Inflammatory macrophage (primary cell): ENCODE measurements at regions not wholly inside any gene's neighbourhood (a gene's known extent, or its start where the extent isn't known, plus 50 kb on each side); places are given as distances from the start of the nearest gene placed in this dataset.
"Not testable (repeated sequence)": the region's sequence is repeated elsewhere in the genome, so short reads cannot be mapped to it uniquely, and the experiment has no call there.

Experiments
- DNase-seq, 2 donors: peaks; one replicate each; pipeline ENCODE4 v3.0.0-alpha.2; 2020 to 2022

DNA sequence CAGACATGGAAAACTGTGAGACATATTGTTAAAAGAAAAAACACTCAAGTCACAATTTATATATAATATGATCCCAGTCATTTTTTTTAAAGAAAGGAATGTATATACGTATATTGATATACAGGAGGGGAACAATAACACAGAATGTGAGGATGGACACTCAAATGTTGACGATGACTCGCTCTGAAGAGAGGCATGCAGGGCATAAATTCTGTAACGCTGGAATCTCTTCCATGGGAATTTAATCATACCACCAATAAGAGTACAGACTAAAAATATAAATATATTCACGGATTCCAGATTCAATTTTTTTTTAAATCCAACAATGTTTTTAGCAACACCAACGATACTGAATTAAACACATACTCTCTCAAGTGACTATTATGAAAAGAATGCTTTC, 106.9 kb upstream of the CCDC28A start:
- no peak for DNase-seq

GRCh38 chr6:138667408-138667807, 106.2 kb upstream of the CCDC28A start:
- no peak for DNase-seq

DNA sequence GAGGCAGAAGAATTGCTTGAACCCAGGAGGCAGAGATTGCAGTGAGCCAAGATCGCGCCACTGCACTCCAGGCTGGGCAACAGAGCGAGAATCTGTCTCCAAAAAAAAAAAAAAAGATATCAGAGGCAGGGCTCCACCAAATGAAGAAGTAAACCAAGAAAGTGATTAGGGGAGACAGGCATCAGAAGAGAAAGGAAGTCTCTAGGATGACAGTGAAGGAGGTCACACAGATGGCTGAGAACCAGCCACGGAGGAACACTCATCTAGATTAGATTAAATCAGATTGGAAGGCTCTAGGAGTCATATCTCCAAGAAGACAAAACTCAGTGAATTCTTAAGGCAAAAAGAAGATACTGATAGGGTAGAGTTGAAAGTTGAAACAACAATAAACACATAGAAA, 102.2 kb upstream of the CCDC28A start:
- no peak for DNase-seq

DNA sequence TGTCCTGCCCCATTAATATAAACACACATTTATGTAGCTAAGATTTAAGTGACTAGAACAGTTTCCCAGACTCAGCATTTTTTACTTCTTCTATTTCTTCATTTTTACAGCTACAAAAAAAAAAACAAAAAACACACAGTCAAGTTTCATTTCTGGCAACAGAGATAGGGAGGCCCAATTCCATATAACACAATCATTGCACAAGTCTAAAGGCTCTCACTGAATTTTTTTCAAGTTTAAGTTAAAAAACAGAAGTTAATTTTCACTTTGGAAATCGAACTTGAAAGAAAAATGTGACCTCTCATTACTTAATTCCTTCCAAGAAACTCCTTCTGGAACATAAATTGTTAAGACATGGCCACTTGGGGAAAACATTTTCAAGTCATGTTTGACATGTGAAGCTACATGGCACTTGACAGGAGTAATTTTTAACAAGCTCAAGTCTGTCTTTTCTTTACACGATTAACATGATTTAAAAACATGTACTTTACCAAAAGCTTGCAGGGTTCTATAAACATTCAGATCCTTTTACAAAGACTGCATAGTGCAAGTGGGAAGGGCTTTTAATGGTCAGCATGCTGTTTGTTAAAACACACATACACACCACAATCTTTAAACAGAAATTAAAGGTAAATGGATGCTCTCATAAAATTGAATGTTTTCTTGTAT, 100.1 kb upstream of the CCDC28A start:
- peak; percentile 69 to 97 for DNase-seq

DNA sequence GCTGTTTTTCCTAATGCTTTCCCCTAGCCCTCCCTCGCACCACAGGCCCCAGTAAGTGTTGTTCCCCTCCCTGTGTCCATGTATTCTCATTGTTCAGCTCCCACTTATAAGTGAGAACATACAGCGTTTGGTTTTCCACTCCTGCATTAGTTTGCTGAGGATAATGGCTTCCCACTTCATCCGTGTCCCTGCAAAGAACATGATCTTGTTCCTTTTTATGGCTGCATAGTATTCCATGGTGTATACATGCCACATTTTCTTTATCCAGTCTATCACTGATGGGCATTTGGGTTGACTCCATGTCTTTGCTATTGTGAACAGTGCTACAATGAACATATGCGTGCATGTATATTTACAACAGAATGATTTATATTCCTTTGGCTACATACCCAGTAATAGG, 99.1 kb upstream of the CCDC28A start:
- not testable (repeated sequence) for DNase-seq

DNA sequence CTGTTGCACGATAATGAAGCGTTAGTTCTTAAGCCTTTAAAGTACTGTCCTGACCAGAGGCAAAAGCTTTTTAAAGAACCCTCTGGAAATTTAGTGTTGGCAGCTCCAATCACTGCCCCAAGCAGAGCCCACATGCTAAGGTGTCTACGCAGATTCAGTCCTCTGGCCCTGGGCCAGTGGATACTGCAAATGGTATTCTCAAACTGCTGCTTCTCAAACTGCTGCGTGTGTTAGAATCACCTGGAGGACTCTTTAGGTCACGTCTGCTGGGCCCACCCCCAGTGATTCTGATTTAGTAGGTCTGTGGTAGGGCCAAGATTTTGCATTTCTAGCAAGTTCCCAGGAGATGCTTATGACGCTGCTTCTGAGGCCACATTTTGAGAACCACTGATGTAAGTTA, 96.0 kb upstream of the CCDC28A start:
- DNase-seq: no peak

GRCh38 chr6:138678168-138678567, 95.4 kb upstream of the CCDC28A start:
- no peak for DNase-seq

- no peak for DNase-seq
Measured at GRCh38 chr6:138680085-138680484, 93.5 kb upstream of the CCDC28A start.

DNA sequence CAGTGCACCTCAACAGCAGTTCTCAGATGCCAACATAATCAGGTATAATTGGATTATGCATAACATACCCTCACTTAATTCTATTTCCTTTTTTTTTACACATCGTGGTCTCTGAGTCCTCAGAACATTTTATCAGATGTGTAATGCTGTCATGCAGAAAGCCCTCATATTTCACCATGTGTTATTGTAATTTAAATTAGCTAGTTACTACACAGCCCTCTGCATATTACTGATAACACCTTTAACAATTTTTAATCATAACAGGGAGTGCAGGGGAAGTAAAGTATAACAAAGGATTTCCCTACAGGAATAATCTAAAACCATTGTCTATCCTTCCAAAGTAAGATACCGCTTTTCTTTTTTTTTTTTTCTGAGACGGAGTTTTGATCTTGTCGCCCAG, 91.9 kb upstream of the CCDC28A start:
- no peak for DNase-seq

DNA sequence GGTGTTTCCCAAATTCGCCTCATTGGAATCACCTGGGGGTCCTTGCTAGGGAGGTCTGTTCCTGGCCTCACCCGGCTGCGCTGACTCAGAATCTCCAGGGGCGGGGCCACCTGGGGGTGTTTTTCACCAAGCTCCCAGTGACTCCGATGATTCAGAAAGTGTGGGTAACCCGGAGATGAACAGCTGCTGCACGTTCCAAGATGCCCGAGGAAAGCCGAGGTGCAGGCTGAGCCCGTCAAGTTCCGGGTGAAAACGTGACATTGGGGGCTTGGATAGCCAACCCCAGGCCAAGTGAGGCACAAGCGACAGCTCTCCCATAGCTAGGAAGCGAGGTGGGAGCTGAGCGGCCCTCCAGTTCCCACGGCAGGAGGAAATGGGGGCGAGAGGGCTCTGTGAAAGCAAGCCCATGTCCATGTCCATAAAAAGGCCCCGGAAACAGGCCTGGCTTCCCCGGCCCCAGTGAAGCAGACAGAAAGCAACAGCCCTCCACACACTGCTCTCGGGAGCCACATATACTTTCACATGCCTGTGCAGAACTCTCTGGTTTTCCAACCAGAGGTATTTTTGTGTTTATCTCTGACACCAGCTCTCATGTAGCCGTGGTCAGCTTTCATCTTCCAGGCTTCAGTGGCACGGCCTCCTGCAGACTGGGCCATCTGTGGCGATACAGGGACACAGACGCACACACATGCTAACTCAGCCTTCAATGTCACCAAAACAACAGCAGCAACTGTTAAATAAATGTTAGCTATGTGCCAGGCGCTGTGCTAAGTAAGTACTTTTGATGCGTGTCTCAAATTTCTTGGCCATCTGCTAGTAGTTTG, 90.7 kb upstream of the CCDC28A start:
- no peak for DNase-seq

GRCh38 chr6:138685257-138685656, 88.3 kb upstream of the CCDC28A start:
- peak; percentile 6 to 10 for DNase-seq

DNA sequence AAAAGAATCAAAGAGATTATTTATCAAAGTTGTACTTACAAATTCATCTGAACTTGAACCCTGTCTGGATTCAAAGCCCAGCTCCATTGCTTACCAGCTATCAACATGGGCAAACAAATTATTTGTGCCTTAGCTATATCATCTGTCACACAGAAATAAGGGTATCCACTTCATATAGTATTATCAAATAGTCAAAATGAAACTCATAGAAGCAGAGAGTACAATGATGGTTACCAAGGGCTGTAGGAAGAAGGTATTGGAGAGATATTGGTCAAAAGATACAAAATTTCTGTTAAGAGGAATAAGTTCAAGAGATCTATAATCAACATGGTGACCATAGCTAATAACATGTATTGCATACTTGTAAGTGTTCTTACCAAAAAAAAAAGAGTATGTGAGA, 87.8 kb upstream of the CCDC28A start:
- DNase-seq: no peak

DNA sequence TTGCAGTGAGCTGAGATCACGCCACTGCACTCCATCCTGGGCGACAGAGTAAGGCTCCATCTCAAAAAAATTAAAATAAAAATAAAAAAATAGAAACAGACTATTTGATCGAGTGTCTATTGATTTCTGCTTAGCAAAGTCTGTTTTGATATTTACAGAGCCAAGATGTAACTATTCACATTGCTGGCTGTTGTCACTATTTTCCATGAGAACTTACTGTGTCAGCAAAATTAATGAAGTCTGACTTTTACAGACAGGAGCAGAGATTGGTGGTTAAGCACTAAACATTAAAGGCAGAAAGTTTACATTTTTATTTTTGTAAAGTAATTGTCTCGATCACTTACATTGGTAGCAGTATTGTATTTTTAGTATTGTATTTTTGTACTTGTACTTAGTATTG, 85.0 kb upstream of the CCDC28A start:
- DNase-seq: no peak

GRCh38 chr6:138689849-138690248, 83.7 kb upstream of the CCDC28A start:
- no peak for DNase-seq

DNA sequence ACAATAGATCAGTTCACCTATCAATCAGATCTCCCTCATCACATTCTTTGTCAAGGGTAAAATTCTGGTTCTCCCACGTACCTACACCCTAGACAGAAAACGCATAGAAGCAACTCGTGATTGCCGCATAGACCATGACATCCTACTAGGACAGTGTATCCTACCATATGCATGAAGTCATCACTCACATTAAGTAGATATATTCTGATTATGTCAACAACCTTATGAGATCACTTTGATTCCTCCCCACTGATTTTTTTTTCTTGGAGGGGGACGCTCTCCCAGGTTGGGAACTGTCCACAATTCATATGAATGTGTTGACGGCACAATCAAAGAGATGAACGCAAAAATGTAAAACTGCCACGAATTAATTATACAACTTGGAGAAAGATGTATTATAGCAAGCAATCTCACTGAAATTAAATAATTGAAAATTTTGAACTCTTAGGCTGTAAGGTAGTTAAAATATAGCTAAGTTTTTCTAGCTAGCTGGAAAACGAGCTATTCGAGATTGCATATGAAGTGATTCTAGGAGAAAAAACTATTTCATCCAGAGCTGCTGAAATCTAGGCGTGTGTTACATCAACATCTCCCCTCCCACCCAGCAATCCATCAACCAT, 82.5 kb upstream of the CCDC28A start:
- DNase-seq: no peak

- no peak for DNase-seq
Measured at GRCh38 chr6:138691595-138692057, 81.9 kb upstream of the CCDC28A start.

DNA sequence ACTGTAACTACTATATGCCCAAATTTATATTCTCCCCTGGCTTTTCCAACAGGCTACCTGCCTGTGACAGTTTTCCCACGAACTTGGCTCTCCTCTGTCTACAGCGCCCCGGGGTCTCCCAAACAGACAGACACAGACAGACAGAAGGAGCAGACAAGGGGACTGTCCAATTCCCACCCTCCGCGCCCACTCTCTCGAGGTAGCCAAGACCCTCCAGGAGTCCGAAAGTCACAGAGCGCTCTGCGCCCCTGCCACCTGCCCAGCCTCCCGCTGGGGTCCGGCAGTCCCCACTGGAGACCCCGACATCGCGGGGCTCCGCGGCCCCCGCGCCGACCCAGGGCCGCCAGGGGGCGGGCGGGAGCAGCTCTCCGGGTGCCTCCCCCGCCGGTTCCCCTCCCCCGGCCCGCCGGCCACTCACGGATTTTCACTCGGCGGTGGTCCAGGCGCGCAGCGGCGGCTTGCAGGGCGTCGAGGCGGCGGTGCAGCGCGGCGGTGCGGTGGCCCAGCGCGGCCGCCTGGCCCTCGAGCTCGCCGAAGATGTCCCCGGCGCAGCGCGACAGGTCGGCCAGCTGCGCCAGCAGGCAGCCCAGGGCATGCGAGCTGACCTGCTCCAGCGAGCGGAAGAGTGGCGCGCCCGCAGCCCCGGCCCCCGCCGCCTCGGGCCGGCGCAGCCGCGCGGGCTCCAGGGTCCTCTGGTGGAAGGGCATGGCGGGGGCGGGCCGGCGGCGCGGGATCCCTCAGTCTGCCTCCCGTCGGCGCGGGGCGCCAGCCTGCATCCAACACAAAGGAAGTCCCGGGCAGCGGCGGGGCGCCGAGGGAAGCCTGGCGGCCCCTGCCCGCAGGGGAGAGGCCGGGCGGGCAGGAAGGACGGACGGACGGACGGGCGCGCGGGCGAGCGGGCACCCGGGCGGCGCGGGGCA, 81.3 kb upstream of the CCDC28A start:
- peak; percentile 53 to 63 for DNase-seq

DNA sequence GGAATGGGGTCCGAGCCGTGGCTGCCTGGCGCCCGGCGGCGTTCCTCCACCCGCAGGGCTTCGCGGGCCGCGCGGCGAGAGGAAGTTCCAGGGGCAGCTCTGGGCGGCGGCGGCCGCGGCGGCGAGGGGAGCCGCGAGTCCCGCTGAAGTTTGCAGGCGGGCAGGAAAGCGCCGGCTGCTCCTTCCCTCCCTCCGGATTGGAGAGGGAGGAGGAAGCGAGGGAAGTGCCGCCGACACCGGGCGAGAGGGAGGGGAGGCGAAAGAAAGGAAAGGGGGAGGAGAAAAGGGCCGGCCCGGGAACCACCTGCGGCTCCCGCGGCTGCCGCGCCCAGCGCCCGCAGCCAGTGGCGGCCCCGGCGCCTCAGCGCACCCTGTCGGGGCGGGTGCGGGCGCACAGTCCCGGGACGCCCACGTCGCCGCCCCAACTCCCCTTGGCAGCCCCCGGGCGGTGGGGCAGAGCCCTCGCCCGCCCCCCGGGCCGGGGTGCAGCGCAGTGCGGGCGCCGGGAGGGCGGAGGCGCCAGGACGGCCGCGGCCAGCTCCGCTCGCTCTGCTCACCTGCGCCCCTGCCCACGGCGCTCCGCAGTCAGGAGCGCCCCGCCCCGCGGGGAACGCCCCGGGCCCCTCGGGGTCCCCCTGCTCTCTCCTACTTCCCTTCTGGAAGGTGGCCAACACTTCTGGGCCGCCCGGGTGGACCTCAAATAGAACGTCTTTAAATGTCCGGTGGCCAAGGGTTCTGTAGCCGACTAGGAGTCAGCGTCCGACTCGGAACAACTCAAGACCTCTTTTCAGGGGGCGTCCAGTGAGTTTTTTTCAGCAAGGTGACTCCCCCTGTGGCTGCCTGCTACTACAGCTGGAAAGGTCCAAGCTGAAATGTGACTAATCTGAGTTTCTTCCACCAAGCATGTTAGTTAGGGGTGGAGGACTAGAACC, 80.3 kb upstream of the CCDC28A start:
- DNase-seq: peak; percentile 51 to 63

DNA sequence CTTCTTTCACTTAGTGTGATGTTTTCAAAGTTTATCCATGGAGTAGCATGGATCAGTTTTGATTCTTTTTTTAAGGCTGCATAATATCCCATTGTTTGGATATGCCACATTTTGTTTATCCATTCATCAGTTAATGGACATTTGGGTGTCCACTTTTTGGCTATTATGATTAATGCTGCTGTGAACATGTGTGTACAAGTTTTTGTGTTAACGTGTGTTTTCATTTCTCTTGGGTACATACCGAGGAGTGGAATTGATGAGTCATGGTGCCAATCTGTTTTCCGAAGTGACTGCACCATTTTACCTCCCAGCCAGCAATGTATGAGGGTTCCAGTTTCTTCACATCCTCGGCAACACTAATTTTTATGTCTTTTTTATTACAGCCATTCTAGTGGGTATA, 78.4 kb upstream of the CCDC28A start:
- DNase-seq: no peak

DNA sequence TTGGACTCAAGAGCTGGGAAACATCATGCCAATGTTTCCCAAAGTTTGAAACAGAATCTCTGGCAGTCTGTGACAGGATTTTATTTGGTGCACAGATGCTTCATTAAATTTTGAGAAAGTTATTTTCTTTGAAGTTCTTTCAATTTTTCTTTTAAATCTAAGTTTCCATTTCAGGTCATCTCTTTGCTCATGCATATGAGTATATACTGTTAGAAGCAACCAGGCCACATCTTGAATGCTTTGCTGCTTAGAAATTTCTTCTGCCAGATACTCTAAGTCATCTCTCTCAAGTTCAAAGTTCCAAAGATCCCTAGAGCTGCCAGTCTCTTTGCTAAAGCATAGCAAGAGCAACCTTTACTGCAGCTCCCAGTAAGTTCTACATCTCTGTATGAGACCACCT, 59.1 kb upstream of the CCDC28A start:
- DNase-seq: no peak

DNA sequence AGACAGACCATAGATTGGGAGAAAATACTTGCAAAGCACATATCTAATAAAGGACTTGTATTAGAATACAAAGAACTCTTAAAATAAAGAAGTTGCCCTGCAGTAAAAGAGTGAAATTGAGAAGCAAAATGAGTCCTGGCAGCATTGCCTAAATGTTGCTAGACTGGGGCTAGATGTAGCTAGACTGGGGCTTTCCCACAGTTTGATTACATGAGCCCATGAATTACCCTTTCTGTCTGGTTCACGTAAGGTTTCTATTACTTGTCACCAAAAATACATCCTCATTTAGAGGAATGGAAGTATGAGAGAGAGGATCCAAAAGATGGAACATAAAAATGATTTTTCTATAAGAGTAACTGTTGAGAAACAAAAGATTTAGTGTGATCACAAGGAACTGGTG, 57.6 kb upstream of the CCDC28A start:
- no peak for DNase-seq
